Liver (tissue), 8 donors: ENCODE measurements at regions not wholly inside any gene's neighbourhood (a gene's known extent, or its start where the extent isn't known, plus 50 kb on each side); places are given as distances from the start of the nearest gene placed in this dataset.

Experiments
- DNase-seq: peaks from one replicate; pipeline ENCODE4 v3.0.0-alpha.2; 2017; ENCODE audit warnings: low spot score
- H3K27ac ChIP-seq, 2 donors: one replicate each; pipeline ENCODE4 v1.7.0; 2013; ENCODE audit warnings: inconsistent platforms in 2 of 2, low read length in 2 of 2, control low read depth in 1 of 2, low read depth in 1 of 2, mild to moderate bottlenecking in 1 of 2
- H3K27me3 ChIP-seq, 4 donors: one replicate each; pipeline versions ENCODE4 v1.6.1 to v1.7.0; 2013; ENCODE audit warnings: low read length in 3 of 4, inconsistent platforms in 1 of 4, mild to moderate bottlenecking in 1 of 4, moderate library complexity in 1 of 4; ENCODE audit not compliant: control insufficient read depth in 4 of 4, insufficient read depth in 4 of 4
- H3K36me3 ChIP-seq, 4 donors: one replicate each; pipeline versions ENCODE4 v1.6.1 to v1.7.0; 2013; ENCODE audit warnings: low read length in 3 of 4, mild to moderate bottlenecking in 3 of 4, low read depth in 1 of 4, moderate library complexity in 1 of 4; ENCODE audit not compliant: control insufficient read depth in 4 of 4, insufficient read depth in 3 of 4
- H3K4me1 ChIP-seq, 4 donors: one replicate each; pipeline versions ENCODE4 v1.6.1 to v1.7.0; 2013; ENCODE audit warnings: low read length in 3 of 4, mild to moderate bottlenecking in 3 of 4, moderate library complexity in 1 of 4; ENCODE audit not compliant: control insufficient read depth in 4 of 4, insufficient read depth in 4 of 4
- H3K4me3 ChIP-seq, 3 donors: one replicate each; pipeline versions ENCODE4 v1.6.1 to v1.7.0; 2013; ENCODE audit warnings: low read length in 3 of 3, control low read depth in 1 of 3, low read depth in 1 of 3, mild to moderate bottlenecking in 1 of 3
- H3K9ac ChIP-seq, 2 donors: one replicate each; pipeline ENCODE4 v1.7.0; 2013; ENCODE audit warnings: low read length in 2 of 2, mild to moderate bottlenecking in 2 of 2, moderate library complexity in 2 of 2, control low read depth in 1 of 2, low read depth in 1 of 2
- H3K9me3 ChIP-seq, 4 donors: one replicate each; pipeline versions ENCODE4 v1.6.1 to v1.7.0; 2013; ENCODE audit warnings: low read length in 3 of 4; ENCODE audit not compliant: control insufficient read depth in 4 of 4
- FOXA1 ChIP-seq: IDR thresholded peaks from 2 replicates; pipeline ENCODE4 v1.6.1; 2016; ENCODE audit warnings: antibody characterized with exemption
- FOXA2 ChIP-seq: IDR thresholded peaks from 2 replicates; pipeline ENCODE4 v1.6.1; 2016; ENCODE audit warnings: antibody characterized with exemption
- GABPA ChIP-seq, 2 donors: IDR thresholded peaks in 1 of 2; conservative IDR thresholded peaks in 1 of 2; 2 replicates each; pipeline ENCODE4 v1.6.1; 2016; ENCODE audit warnings: antibody characterized with exemption in 2 of 2, mild to moderate bottlenecking in 1 of 2, moderate library complexity in 1 of 2
- HNF4A ChIP-seq, 2 donors: conservative IDR thresholded peaks; 2 replicates each; pipeline ENCODE4 v1.6.1; 2016; ENCODE audit warnings: antibody characterized with exemption in 2 of 2, mild to moderate bottlenecking in 2 of 2
- HNF4G ChIP-seq: IDR thresholded peaks from 2 replicates; pipeline ENCODE4 v1.6.1; 2016; ENCODE audit warnings: antibody characterized with exemption
- JUND ChIP-seq, 2 donors: IDR thresholded peaks; 2 replicates each; pipeline ENCODE4 v1.6.1; 2016; ENCODE audit warnings: antibody characterized with exemption in 2 of 2
- NR2F2 ChIP-seq: IDR thresholded peaks from 2 replicates; pipeline ENCODE4 v1.6.1; 2016; ENCODE audit warnings: antibody characterized with exemption
- RAD21 ChIP-seq, 2 donors: IDR thresholded peaks; 2 replicates each; pipeline ENCODE4 v1.6.1; 2016; ENCODE audit warnings: antibody characterized with exemption in 2 of 2, mild to moderate bottlenecking in 2 of 2
- RXRA ChIP-seq, 2 donors: IDR thresholded peaks; 2 replicates each; pipeline ENCODE4 v1.6.1; 2017 to 2018; ENCODE audit warnings: antibody characterized with exemption in 2 of 2, mild to moderate bottlenecking in 1 of 2
- SP1 ChIP-seq: IDR thresholded peaks from 2 replicates; pipeline ENCODE4 v1.6.1; 2018; ENCODE audit warnings: antibody characterized with exemption, mild to moderate bottlenecking
- TAF1 ChIP-seq: conservative IDR thresholded peaks from 2 replicates; pipeline ENCODE4 v1.6.1; 2016; ENCODE audit warnings: antibody characterized with exemption, mild to moderate bottlenecking
- YY1 ChIP-seq: IDR thresholded peaks from 2 replicates; pipeline ENCODE4 v1.6.1; 2016; ENCODE audit warnings: antibody characterized with exemption, mild to moderate bottlenecking
- WGBS: extraction: QIAGEN DNeasy Blood & Tissue Kit; methylation state at CpG from one replicate; pipeline ENCODE4 v1.1.7; 2013; 5-methylcytosine and 5-hydroxymethylcytosine counted together
- TF ChIP-seq, protein P1 (sequence below): IDR thresholded peaks from 2 replicates; pipeline ENCODE4 v1.6.1; 2016; ENCODE audit warnings: antibody characterized with exemption
- TF ChIP-seq, protein P2 (sequence below): fragments of 150-350 bp; IDR thresholded peaks from 2 replicates; pipeline ENCODE4 v1.5.1; 2017; ENCODE audit warnings: improper control_type of control experiment, low read depth, low read length; ENCODE audit not compliant: missing input control
- TF ChIP-seq, protein P3 (sequence below): IDR thresholded peaks from 2 replicates; pipeline ENCODE4 v1.6.1; 2016; ENCODE audit warnings: antibody characterized with exemption, mild to moderate bottlenecking
- donor health status: healthy.
- donor health status: healthy.
- donor health status: healthy.
- donor health status: healthy.
- donor health status: healthy.

GRCh38 chr7:88458279-88458678, 151.6 kb upstream of the STEAP4 start:
- Histone ChIP-seq H3K9ac (no peak overlapping the region), H3K27me3 (no peaks in the 10 kb centered on the region), H3K9me3 (no peaks in the 10 kb centered on the region), H3K36me3 (no peaks in the 10 kb centered on the region), H3K27ac (no peak overlapping the region), H3K4me1 (no peaks in the 10 kb centered on the region), H3K4me3 (no peak overlapping the region)
- TF ChIP-seq FOXA1 (no peak), FOXA2 (no peak), SP1 (no peak)
- no peak for DNase-seq

DNA sequence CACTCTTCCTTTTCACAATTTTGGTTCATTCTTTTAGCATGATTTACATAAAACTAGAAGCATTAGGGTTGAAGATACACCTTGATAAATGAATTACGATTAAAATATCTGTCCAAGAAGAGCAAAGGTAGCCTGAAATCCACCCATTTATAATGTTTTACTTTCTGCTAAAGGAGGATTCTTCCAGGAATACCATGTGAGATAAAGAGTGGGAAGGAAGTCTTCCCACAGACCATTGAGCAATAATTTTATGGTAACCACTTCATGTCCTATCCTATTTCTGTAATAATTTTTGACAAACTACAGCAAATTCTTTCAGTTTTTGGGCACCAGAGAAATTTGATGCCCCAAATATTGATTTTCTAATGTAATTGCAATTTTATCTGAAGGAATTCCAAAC, 150.6 kb upstream of the STEAP4 start:
- 86% methylated on average over 1 of the region's 1 CpG for WGBS
- no peak overlapping the region for H3K27ac ChIP-seq
- no peak overlapping the region for H3K4me3 ChIP-seq
- H3K36me3 ChIP-seq: no peaks in the 10 kb centered on the region
- no peaks in the 10 kb centered on the region for H3K4me1 ChIP-seq
- no peak for DNase-seq
- H3K9ac ChIP-seq: no peak overlapping the region
- H3K27me3 ChIP-seq: no peaks in the 10 kb centered on the region
- no peaks in the 10 kb centered on the region for H3K9me3 ChIP-seq
- TF ChIP-seq HNF4G: no peak
- TF ChIP-seq, protein P1, sequence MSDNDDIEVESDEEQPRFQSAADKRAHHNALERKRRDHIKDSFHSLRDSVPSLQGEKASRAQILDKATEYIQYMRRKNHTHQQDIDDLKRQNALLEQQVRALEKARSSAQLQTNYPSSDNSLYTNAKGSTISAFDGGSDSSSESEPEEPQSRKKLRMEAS: no peak
- TF ChIP-seq HNF4A (conservative IDR thresholded peaks at IDR 0.05): no peak
- TF ChIP-seq RXRA (IDR thresholded peaks at IDR 0.05): no peak
- TF ChIP-seq NR2F2: no peak

GRCh38 chr7:88456490-88456889, 149.8 kb upstream of the STEAP4 start:
- WGBS: 34% methylated on average over 1 of the region's 1 CpG
- Histone ChIP-seq H3K4me3 (no peak overlapping the region), H3K9me3 (no peaks in the 10 kb centered on the region), H3K36me3 (no peaks in the 10 kb centered on the region), H3K9ac (no peak overlapping the region), H3K4me1 (no peaks in the 10 kb centered on the region), H3K27ac (no peak overlapping the region), H3K27me3 (no peaks in the 10 kb centered on the region)
- DNase-seq: no peak
- TF ChIP-seq FOXA2: no peak

DNA sequence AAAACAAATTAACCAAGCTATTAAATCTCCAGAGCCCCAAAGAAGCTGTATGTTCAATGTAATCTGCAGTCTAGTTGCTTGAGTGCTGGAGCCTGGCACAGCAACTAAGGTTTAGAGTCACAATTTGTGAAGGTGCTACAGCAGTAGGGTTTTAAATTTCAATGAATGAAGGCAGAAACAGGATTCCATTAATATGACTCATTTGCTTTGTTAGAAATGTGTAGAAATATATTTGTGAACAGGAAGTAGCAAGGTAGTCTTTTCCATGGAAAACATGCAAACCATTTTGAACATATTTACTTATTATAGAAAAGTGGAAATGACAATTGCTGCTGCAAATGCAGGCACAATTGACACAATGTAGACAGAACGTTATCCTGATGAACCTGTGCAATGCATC, 149.0 kb upstream of the STEAP4 start:
- TF ChIP-seq HNF4A (conservative IDR thresholded peaks at IDR 0.05) (no peak), FOXA1 (no peak), NR2F2 (no peak), TAF1 (no peak), SP1 (no peak), HNF4G (no peak), GABPA (IDR thresholded peaks at IDR 0.05 in 1 of 2, conservative IDR thresholded peaks at IDR 0.05 in 1 of 2) (no peak), RAD21 (IDR thresholded peaks at IDR 0.05) (no peak), JUND (IDR thresholded peaks at IDR 0.05) (no peak), RXRA (IDR thresholded peaks at IDR 0.05) (no peak), FOXA2 (no peak), YY1 (no peak)
- TF ChIP-seq, protein P1: no peak
- TF ChIP-seq, protein P2, sequence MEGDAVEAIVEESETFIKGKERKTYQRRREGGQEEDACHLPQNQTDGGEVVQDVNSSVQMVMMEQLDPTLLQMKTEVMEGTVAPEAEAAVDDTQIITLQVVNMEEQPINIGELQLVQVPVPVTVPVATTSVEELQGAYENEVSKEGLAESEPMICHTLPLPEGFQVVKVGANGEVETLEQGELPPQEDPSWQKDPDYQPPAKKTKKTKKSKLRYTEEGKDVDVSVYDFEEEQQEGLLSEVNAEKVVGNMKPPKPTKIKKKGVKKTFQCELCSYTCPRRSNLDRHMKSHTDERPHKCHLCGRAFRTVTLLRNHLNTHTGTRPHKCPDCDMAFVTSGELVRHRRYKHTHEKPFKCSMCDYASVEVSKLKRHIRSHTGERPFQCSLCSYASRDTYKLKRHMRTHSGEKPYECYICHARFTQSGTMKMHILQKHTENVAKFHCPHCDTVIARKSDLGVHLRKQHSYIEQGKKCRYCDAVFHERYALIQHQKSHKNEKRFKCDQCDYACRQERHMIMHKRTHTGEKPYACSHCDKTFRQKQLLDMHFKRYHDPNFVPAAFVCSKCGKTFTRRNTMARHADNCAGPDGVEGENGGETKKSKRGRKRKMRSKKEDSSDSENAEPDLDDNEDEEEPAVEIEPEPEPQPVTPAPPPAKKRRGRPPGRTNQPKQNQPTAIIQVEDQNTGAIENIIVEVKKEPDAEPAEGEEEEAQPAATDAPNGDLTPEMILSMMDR: no peak
- TF ChIP-seq, protein P3, sequence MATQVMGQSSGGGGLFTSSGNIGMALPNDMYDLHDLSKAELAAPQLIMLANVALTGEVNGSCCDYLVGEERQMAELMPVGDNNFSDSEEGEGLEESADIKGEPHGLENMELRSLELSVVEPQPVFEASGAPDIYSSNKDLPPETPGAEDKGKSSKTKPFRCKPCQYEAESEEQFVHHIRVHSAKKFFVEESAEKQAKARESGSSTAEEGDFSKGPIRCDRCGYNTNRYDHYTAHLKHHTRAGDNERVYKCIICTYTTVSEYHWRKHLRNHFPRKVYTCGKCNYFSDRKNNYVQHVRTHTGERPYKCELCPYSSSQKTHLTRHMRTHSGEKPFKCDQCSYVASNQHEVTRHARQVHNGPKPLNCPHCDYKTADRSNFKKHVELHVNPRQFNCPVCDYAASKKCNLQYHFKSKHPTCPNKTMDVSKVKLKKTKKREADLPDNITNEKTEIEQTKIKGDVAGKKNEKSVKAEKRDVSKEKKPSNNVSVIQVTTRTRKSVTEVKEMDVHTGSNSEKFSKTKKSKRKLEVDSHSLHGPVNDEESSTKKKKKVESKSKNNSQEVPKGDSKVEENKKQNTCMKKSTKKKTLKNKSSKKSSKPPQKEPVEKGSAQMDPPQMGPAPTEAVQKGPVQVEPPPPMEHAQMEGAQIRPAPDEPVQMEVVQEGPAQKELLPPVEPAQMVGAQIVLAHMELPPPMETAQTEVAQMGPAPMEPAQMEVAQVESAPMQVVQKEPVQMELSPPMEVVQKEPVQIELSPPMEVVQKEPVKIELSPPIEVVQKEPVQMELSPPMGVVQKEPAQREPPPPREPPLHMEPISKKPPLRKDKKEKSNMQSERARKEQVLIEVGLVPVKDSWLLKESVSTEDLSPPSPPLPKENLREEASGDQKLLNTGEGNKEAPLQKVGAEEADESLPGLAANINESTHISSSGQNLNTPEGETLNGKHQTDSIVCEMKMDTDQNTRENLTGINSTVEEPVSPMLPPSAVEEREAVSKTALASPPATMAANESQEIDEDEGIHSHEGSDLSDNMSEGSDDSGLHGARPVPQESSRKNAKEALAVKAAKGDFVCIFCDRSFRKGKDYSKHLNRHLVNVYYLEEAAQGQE: no peak
- no peaks in the 10 kb centered on the region for H3K9me3 ChIP-seq
- no peak overlapping the region for H3K27ac ChIP-seq
- no peak overlapping the region for H3K9ac ChIP-seq
- DNase-seq: no peak
- H3K4me1 ChIP-seq: peaks cover 0 to 3% (median 0%) of the 10 kb centered on the region in 4 donors
- WGBS: 77% methylated on average over 1 of the region's 1 CpG
- H3K27me3 ChIP-seq: no peaks in the 10 kb centered on the region
- H3K4me3 ChIP-seq: no peak overlapping the region
- H3K36me3 ChIP-seq: no peaks in the 10 kb centered on the region
